Retinal pigment epithelial cell (primary cell): ENCODE measurements at regions not wholly inside any gene's neighbourhood (a gene's known extent, or its start where the extent isn't known, plus 50 kb on each side); places are given as distances from the start of the nearest gene placed in this dataset.

ENCODE experiments used
- DNase-seq: peaks from one replicate; pipeline ENCODE4 v3.0.0-alpha.2; 2010; ENCODE audit warnings: low read depth
- H3K4me3 ChIP-seq: 2 replicates; pipeline ENCODE4 v1.5.1; 2011; ENCODE audit warnings: mild to moderate bottlenecking, low read length, control low read depth, moderate library complexity
- TF ChIP-seq, protein P1 (sequence below): conservative IDR thresholded peaks from 2 replicates; pipeline ENCODE4 v1.5.1; 2011; ENCODE audit warnings: low read depth, low read length, control low read depth, inconsistent platforms

DNA sequence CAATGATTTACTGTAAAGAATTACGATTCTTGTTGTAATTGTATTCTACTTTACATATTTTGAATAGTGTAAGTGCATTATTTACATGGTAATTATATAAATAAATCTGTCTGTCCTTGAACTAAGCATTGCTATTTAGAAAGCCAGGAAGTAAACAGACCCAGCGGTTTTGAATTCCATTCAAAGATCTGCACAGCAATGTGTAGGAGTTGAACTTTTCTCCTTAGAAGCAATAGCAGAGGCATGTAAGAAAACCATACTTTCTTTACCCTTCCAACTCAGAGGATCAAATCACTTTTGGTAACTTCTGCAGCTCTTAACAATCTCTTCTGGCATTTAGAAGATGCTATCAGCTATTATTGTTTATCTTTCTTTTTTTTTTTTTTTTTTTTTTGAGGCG is 109.2 kb upstream of the VRK2 start:
- DNase-seq = no peak
- TF ChIP-seq, protein P1, sequence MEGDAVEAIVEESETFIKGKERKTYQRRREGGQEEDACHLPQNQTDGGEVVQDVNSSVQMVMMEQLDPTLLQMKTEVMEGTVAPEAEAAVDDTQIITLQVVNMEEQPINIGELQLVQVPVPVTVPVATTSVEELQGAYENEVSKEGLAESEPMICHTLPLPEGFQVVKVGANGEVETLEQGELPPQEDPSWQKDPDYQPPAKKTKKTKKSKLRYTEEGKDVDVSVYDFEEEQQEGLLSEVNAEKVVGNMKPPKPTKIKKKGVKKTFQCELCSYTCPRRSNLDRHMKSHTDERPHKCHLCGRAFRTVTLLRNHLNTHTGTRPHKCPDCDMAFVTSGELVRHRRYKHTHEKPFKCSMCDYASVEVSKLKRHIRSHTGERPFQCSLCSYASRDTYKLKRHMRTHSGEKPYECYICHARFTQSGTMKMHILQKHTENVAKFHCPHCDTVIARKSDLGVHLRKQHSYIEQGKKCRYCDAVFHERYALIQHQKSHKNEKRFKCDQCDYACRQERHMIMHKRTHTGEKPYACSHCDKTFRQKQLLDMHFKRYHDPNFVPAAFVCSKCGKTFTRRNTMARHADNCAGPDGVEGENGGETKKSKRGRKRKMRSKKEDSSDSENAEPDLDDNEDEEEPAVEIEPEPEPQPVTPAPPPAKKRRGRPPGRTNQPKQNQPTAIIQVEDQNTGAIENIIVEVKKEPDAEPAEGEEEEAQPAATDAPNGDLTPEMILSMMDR = no peak
- H3K4me3 ChIP-seq = no peak overlapping the region

DNA sequence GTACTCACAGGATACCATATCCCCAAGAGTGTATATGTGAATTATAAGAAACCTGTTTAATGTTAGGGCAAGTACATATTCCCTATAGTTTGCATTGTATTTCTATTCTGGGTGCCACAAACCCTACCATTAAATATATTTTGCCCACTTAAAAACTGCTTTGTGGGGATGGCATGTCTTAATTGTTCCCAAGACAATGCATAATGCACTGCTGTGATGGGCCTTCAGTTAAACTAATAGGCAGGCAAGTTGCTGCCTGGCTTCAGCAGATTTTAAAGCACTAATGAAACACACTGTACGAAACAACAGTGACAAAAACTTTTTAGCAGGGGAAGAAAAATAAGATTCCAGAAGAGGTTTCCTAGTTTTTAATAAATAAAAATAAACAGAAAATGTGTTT is 104.8 kb upstream of the VRK2 start:
- no peak for DNase-seq
- TF ChIP-seq, protein P1 = no peak
- H3K4me3 ChIP-seq = no peak overlapping the region

DNA sequence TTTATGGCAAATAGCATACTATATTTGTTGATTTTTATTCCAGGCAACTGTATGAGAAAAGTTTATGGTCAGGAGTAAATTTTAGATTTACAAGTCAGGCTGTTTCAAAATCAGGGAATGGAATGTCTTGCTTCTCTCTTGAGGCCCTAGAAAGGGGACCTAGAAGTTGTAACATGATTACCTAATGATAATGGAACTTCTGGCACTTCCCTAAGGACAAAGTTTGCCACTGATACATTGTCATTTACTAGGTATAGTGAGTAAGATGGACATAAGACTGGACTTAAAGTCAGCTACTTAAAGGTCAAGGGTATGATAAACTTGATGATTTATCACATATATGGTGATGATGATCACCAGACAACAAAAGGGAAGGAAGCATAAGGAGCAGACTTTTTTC is 103.3 kb upstream of the VRK2 start:
- DNase-seq = no peak
- TF ChIP-seq, protein P1 = no peak
- no peak overlapping the region for H3K4me3 ChIP-seq

DNA sequence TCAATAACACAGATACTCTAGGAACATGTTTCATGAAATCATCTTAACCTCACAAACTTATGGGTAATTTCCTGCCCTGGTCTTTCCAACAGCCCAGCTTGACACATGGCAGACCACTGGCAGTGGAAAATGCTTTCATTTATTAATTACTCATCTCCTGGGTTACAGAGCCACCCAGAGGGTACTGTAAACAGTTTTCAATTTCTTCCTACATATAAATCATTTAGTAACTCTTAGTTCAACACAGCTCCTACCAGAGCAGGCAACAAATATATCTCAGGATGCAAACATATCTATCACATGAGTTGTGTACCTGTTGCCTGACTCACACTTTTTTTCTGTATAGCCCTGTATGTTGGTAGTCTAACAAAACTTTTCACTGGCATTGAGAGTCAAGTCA is 99.2 kb upstream of the VRK2 start:
- DNase-seq = no peak
- H3K4me3 ChIP-seq = no peak overlapping the region
- TF ChIP-seq, protein P1 = no peak

DNA sequence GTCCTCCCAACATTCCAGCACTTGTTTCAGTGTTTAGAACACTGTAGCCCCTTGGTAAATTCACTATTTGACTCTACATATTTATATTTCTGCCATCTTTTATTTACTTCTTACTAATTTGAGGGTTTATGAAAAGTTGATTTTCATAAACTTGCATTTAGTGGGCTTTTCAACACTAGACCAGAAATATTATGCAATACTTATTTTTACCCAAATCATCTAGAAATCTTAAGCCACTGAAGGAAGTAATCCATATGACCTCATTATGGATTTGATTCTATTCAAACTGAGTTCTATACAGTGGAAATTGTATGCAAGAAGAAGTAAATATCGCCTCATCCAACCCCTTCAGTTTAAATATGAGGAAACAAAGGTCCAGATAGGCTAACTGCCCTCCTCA is 92.6 kb upstream of the VRK2 start:
- no peak overlapping the region for H3K4me3 ChIP-seq
- no peak for DNase-seq
- TF ChIP-seq, protein P1 = no peak

DNA sequence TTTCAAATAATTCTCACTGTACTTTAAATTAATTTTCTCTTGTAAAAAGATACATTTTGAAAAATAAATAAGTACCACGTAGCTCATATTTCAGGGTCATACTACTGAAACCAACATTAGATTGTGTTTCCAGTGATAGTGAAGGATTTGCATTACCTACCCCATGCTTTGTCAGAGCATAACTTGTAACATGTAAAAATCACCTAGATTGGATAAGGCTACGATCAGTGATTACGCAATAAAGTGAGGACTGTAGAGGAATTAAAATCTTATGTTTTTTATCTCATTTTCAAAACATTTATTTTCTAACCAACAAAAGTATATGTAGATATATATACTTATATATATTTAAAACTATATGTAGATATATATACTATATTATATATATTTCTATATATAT is 89.4 kb upstream of the VRK2 start:
- TF ChIP-seq, protein P1 = no peak
- H3K4me3 ChIP-seq = no peak overlapping the region
- DNase-seq = no peak

DNA sequence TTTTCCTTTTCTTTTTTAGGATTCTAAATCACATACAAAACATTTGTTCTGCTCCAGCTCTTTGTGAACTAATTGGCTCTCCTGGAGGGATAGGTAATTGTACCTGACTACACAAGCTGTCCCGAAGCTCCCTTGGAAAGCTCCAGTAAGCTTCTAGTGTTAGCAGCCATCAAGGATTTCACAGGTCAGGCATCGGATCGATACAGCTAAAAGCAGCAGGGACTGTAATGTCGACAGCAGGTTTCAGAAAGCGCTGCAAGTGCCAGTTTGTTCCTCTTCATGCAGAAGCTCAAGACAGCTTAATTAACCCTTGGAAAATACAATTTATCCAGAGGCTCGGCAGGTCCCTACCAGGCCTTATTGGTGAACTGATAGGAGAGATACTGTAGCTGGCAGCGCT is 87.2 kb upstream of the VRK2 start:
- DNase-seq = no peak
- H3K4me3 ChIP-seq = no peak overlapping the region
- TF ChIP-seq, protein P1 = no peak
